HCT116 (cell line): ENCODE measurements at regions not wholly inside any gene's neighbourhood (a gene's known extent, or its start where the extent isn't known, plus 50 kb on each side); places are given as distances from the start of the nearest gene placed in this dataset.

Source experiments
- ATAC-seq: fragments of 200-7000 bp; cut with Tn5 transposase; 2 replicates; pipeline ENCODE4 v1.9.1; 2020; ENCODE audit warnings: mild to moderate bottlenecking, moderate library complexity
- BruUV-seq: library from RNA; stranded (reverse); fragments of 400-500 nt; replicated peaks from 2 replicates; lab custom pipeline; 2021; lab: Mats Ljungman, UMichigan
- CTCF ChIA-PET: fragments of 300-600 bp; sonication (Branson Sonifier 250); formaldehyde crosslinking; loops from one replicate; lab custom pipeline; 2021; ENCODE audit warnings: antibody characterized with exemption; lab: Charles Lee
- POLR2A ChIA-PET: fragments of 300-600, 350-600 bp; sonication (Branson Sonifier 250); formaldehyde crosslinking; loops from one replicate; lab custom pipeline; 2021; ENCODE audit warnings: antibody characterized with exemption; lab: Charles Lee
- RAD21 ChIA-PET, 2 experiments: fragments of 300-600 bp; sonication (Branson Sonifier 250); formaldehyde crosslinking; loops; one replicate each; lab custom pipeline; 2023; ENCODE audit warnings: low total read pairs in 2 of 2; ENCODE audit not compliant: uncharacterized antibody in 2 of 2, unreplicated experiment in 2 of 2, low non-redundant PET in 1 of 2; lab: Charles Lee
- DNase-seq: peaks from one replicate; pipeline ENCODE4 v3.0.0-alpha.2; 2010; ENCODE audit warnings: low read depth, low spot score
- H2AFZ ChIP-seq: fragments of 200-600 bp; shearing (Covaris generic), sonication (generic); 2 replicates; pipeline ENCODE4 v1.6.1; 2017; ENCODE audit warnings: low read depth, mixed run types, mixed read lengths, antibody characterized with exemption, low read length; ENCODE audit not compliant: poor library complexity, severe bottlenecking
- H3K27ac ChIP-seq: 2 replicates; pipeline ENCODE4 v1.5.1; 2012; ENCODE audit warnings: low read depth, low read length
- H3K27me3 ChIP-seq: fragments of 200-600 bp; sonication (generic); 2 replicates; pipeline ENCODE4 v1.6.1; 2016; ENCODE audit warnings: mixed run types, low read length, mixed read lengths; ENCODE audit not compliant: insufficient read depth
- H3K36me3 ChIP-seq, 2 experiments: fragments of 200-500 bp in 1 of 2; fragments of 200-600 bp in 1 of 2; sonication (Bioruptor generic) in 1 of 2; sonication (generic) in 1 of 2; 2 replicates each; pipeline versions ENCODE4 v1.5.1 to v1.6.1; 2014 to 2016; ENCODE audit warnings: low read length in 2 of 2, inconsistent platforms in 1 of 2, mixed read lengths in 1 of 2, mixed run types in 1 of 2; ENCODE audit not compliant: insufficient read depth in 2 of 2, control insufficient read depth in 1 of 2
- H3K4me1 ChIP-seq, 2 experiments: fragments of 200-600 bp in 1 of 2; sonication (generic) in 1 of 2; 2 replicates each; pipeline versions ENCODE4 v1.5.1 to v1.6.1; 2012 to 2017; ENCODE audit warnings: low read length in 2 of 2, inconsistent platforms in 1 of 2, mild to moderate bottlenecking in 1 of 2, mixed read lengths in 1 of 2, mixed run types in 1 of 2, moderate library complexity in 1 of 2; ENCODE audit not compliant: insufficient read depth in 2 of 2, control insufficient read depth in 1 of 2
- H3K4me2 ChIP-seq: fragments of 200-600 bp; sonication (generic); 2 replicates; pipeline ENCODE4 v1.6.1; 2017; ENCODE audit warnings: mixed run types, low read length, mixed read lengths
- H3K4me3 ChIP-seq, 2 experiments: fragments of 200-600 bp in 1 of 2; sonication (generic) in 1 of 2; replicated peaks in 1 of 2; 2 replicates each; pipeline ENCODE4 v1.5.1; 2011 to 2016; ENCODE audit warnings: low read length in 2 of 2, control low read depth in 1 of 2, low read depth in 1 of 2, mild to moderate bottlenecking in 1 of 2, mixed read lengths in 1 of 2, mixed run types in 1 of 2
- H3K79me2 ChIP-seq: fragments of 200-600 bp; sonication (generic); 2 replicates; pipeline ENCODE4 v1.6.1; 2017; ENCODE audit warnings: mild to moderate bottlenecking, mixed run types, low read length, moderate library complexity, mixed read lengths; ENCODE audit not compliant: insufficient read depth
- H3K9ac ChIP-seq: fragments of 200-600 bp; sonication (generic); 2 replicates; pipeline ENCODE4 v1.6.1; 2016; ENCODE audit warnings: low read length, mixed read lengths
- H3K9me2 ChIP-seq: fragments of 200-600 bp; sonication (generic), shearing (Covaris generic); 2 replicates; pipeline ENCODE4 v1.6.1; 2017; ENCODE audit warnings: mixed run types, mild to moderate bottlenecking, moderate library complexity; ENCODE audit not compliant: insufficient read depth
- H3K9me3 ChIP-seq, 2 experiments: fragments of 200-500 bp in 1 of 2; fragments of 200-600 bp in 1 of 2; sonication (Bioruptor generic) in 1 of 2; sonication (generic) in 1 of 2; 2 replicates each; pipeline ENCODE4 v1.6.1; 2014 to 2017; ENCODE audit warnings: low read length in 2 of 2, mixed read lengths in 2 of 2, inconsistent platforms in 1 of 2, low read depth in 1 of 2, mild to moderate bottlenecking in 1 of 2, mixed run types in 1 of 2, moderate library complexity in 1 of 2; ENCODE audit not compliant: control insufficient read depth in 1 of 2, insufficient read depth in 1 of 2
- H4K20me1 ChIP-seq: fragments of 200-600 bp; sonication (generic), shearing (Covaris generic); 2 replicates; pipeline ENCODE4 v1.6.1; 2017; ENCODE audit warnings: mixed run types, mild to moderate bottlenecking, moderate library complexity; ENCODE audit not compliant: insufficient read depth
- ATF3 ChIP-seq: IDR thresholded peaks from 2 replicates; pipeline ENCODE4 v1.6.1; 2012
- CBX3 ChIP-seq: IDR thresholded peaks from 2 replicates; pipeline ENCODE4 v1.6.1; 2012; ENCODE audit warnings: low read depth
- CEBPB ChIP-seq: IDR thresholded peaks from 2 replicates; pipeline ENCODE4 v1.6.1; 2012; ENCODE audit warnings: low read depth
- EGR1 ChIP-seq: IDR thresholded peaks from 2 replicates; pipeline ENCODE4 v1.6.1; 2012; ENCODE audit warnings: low read depth
- ELF1 ChIP-seq: IDR thresholded peaks from 2 replicates; pipeline ENCODE4 v1.6.1; 2012; ENCODE audit warnings: low read depth, borderline replicate concordance
- EZH2 ChIP-seq: fragments of 200-600 bp; sonication (generic); IDR thresholded peaks from 2 replicates; pipeline ENCODE4 v1.6.1; 2017; ENCODE audit warnings: antibody characterized with exemption, mixed run types
- EZH2phosphoT487 ChIP-seq: fragments of 200-600 bp; IDR thresholded peaks from 2 replicates; pipeline ENCODE4 v1.6.1; 2018; ENCODE audit warnings: antibody characterized with exemption, borderline replicate concordance
- FOSL1 ChIP-seq: IDR thresholded peaks from 2 replicates; pipeline ENCODE4 v1.6.1; 2012; ENCODE audit warnings: low read depth
- JUND ChIP-seq: IDR thresholded peaks from 2 replicates; pipeline ENCODE4 v1.6.1; 2012
- MAX ChIP-seq: IDR thresholded peaks from 2 replicates; pipeline ENCODE4 v1.6.1; 2012
- POLR2A ChIP-seq: IDR thresholded peaks from 2 replicates; pipeline ENCODE4 v1.7.0; 2011; ENCODE audit warnings: borderline replicate concordance; ENCODE audit not compliant: insufficient read depth, insufficient read length; ENCODE audit errors: extremely low read depth
- POLR2AphosphoS5 ChIP-seq: IDR thresholded peaks from 2 replicates; pipeline ENCODE4 v1.6.1; 2011; ENCODE audit warnings: mild to moderate bottlenecking, low read depth, low read length, moderate library complexity
- RAD21 ChIP-seq: IDR thresholded peaks from 2 replicates; pipeline ENCODE4 v1.6.1; 2012; ENCODE audit warnings: low read depth, mild to moderate bottlenecking
- SP1 ChIP-seq: IDR thresholded peaks from 2 replicates; pipeline ENCODE4 v1.6.1; 2012; ENCODE audit warnings: low read depth
- TCF7L2 ChIP-seq: IDR thresholded peaks from 2 replicates; pipeline ENCODE4 v1.7.0; 2011; ENCODE audit warnings: borderline replicate concordance, inconsistent platforms; ENCODE audit not compliant: insufficient read depth, insufficient read length; ENCODE audit errors: extremely low read depth
- YY1 ChIP-seq: IDR thresholded peaks from 2 replicates; pipeline ENCODE4 v1.6.1; 2011; ENCODE audit warnings: low read length, low read depth, moderate library complexity, mild to moderate bottlenecking; ENCODE audit not compliant: insufficient replicate concordance; ENCODE audit errors: extremely low read depth
- ZNF274 ChIP-seq: fragments of 200-500 bp; sonication (Bioruptor generic); IDR thresholded peaks from 2 replicates; pipeline ENCODE4 v1.6.1; 2014; ENCODE audit warnings: mild to moderate bottlenecking, low read depth, low read length, inconsistent platforms
- intact Hi-C: fragments of 100-400 bp; cut with micrococcal nuclease; formaldehyde crosslinking; loops from 2 replicates; pipeline ENCODE4 v1.10.0; 2022

- Histone ChIP-seq H3K4me3 (no peak overlapping the region), H3K4me1 (no peaks in the 10 kb centered on the region), H4K20me1 (no peaks in the 10 kb centered on the region), H2AFZ (no peak overlapping the region), H3K27ac (no peak overlapping the region), H3K36me3 (no peaks in the 10 kb centered on the region), H3K9me2 (no peaks in the 10 kb centered on the region), H3K4me2 (no peak overlapping the region), H3K79me2 (no peaks in the 10 kb centered on the region), H3K9me3 (peaks cover 3 to 22% of the 10 kb centered on the region in 2 experiments; a peak in 2 of 4 replicates), H3K27me3 (no peaks in the 10 kb centered on the region), H3K9ac (no peak overlapping the region)
- ChIA-PET POLR2A (no interaction called here), RAD21 (no interaction called here), CTCF (no interaction called here)
- ATAC-seq = no peak
- BruUV-seq = no TSS peak
- no peak for TF ChIP-seq FOSL1
- no peak for TF ChIP-seq ATF3
- TF ChIP-seq EZH2 = no peak
- no peak for TF ChIP-seq POLR2A
- TF ChIP-seq CEBPB = no peak
- TF ChIP-seq CBX3 = no peak
- no peak for TF ChIP-seq EGR1
- TF ChIP-seq POLR2AphosphoS5 = no peak
- intact Hi-C loops = no loop called here
- DNase-seq = no peak
These were observed 430.7 kb downstream of the BRINP1 start for GRCh38 chr9:118938581-118938980.

GRCh38 chr9:118940473-118940872 lies 428.8 kb downstream of the BRINP1 start:
- Histone ChIP-seq H4K20me1 (no peaks in the 10 kb centered on the region), H3K4me2 (no peak overlapping the region), H3K9me2 (no peaks in the 10 kb centered on the region), H3K36me3 (no peaks in the 10 kb centered on the region), H3K79me2 (no peaks in the 10 kb centered on the region), H2AFZ (no peak overlapping the region), H3K9ac (no peak overlapping the region), H3K4me1 (no peaks in the 10 kb centered on the region), H3K27ac (no peak overlapping the region), H3K27me3 (no peaks in the 10 kb centered on the region), H3K4me3 (no peak overlapping the region), H3K9me3 (peaks cover 6 to 27% of the 10 kb centered on the region in 2 experiments; a peak in 2 of 4 replicates)
- intact Hi-C loops = no loop called here
- no peak for ATAC-seq
- RAD21 ChIA-PET = no interaction called here
- TF ChIP-seq EGR1 (no peak), TCF7L2 (no peak), FOSL1 (no peak), EZH2phosphoT487 (no peak), CBX3 (no peak), JUND (no peak), MAX (no peak), ZNF274 (no peak), ELF1 (no peak), SP1 (no peak), YY1 (no peak), ATF3 (no peak), RAD21 (no peak)
- CTCF ChIA-PET = no interaction called here
- no peak for DNase-seq
- BruUV-seq = no TSS peak
- POLR2A ChIA-PET = no interaction called here
